Skeletal muscle tissue (tissue), 3 donors: ENCODE measurements at regions not wholly inside any gene's neighbourhood (a gene's known extent, or its start where the extent isn't known, plus 50 kb on each side); places are given as distances from the start of the nearest gene placed in this dataset.

ENCODE experiments used
- H3K27ac ChIP-seq: one replicate; pipeline ENCODE4 v1.7.0; 2013; ENCODE audit warnings: mild to moderate bottlenecking, low read depth, low read length, inconsistent platforms
- H3K27me3 ChIP-seq, 3 donors: one replicate each; pipeline ENCODE4 v1.7.0; 2013; ENCODE audit warnings: low read length in 3 of 3; ENCODE audit not compliant: control insufficient read depth in 3 of 3, insufficient read depth in 3 of 3
- H3K36me3 ChIP-seq, 3 donors: one replicate each; pipeline ENCODE4 v1.7.0; 2013; ENCODE audit warnings: low read length in 3 of 3; ENCODE audit not compliant: control insufficient read depth in 3 of 3, insufficient read depth in 3 of 3
- H3K4me1 ChIP-seq, 3 donors: one replicate each; pipeline ENCODE4 v1.7.0; 2013; ENCODE audit warnings: low read length in 3 of 3, mild to moderate bottlenecking in 3 of 3; ENCODE audit not compliant: control insufficient read depth in 3 of 3, insufficient read depth in 3 of 3
- H3K4me3 ChIP-seq, 3 donors: one replicate each; pipeline ENCODE4 v1.7.0; 2013; ENCODE audit warnings: low read length in 3 of 3
- H3K9ac ChIP-seq, 3 donors: one replicate each; pipeline ENCODE4 v1.7.0; 2013; ENCODE audit warnings: low read length in 3 of 3, mild to moderate bottlenecking in 3 of 3, moderate library complexity in 2 of 3, low read depth in 1 of 3
- H3K9me3 ChIP-seq, 3 donors: one replicate each; pipeline ENCODE4 v1.7.0; 2013; ENCODE audit warnings: low read length in 3 of 3; ENCODE audit not compliant: control insufficient read depth in 3 of 3
- donor health status: Osteomylitis.

DNA sequence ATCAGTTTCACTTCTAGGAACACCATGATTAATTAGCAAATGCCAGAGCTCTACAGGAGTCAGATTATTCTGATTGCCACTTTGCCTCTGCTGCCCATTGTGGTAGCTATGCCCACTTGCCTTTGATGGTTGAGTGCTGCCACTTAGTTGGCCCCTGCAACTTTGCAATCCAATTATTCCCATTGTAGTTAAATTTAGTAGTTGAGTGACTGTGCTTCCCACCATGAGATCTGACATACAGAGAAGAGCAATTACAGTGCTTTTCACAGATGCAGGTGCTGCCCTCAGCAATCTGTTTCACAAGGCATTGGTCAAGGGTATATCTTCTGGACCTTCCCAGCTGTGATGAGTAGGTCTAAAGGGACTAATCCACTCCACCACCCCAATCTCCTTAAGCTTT is 468.4 kb upstream of the RGS6 start:
- H3K4me3 ChIP-seq = no peak overlapping the region
- no peaks in the 10 kb centered on the region for H3K4me1 ChIP-seq
- no peaks in the 10 kb centered on the region for H3K9me3 ChIP-seq
- no peak overlapping the region for H3K27ac ChIP-seq
- H3K9ac ChIP-seq = no peak overlapping the region
- H3K27me3 ChIP-seq = no peaks in the 10 kb centered on the region
- no peaks in the 10 kb centered on the region for H3K36me3 ChIP-seq

DNA sequence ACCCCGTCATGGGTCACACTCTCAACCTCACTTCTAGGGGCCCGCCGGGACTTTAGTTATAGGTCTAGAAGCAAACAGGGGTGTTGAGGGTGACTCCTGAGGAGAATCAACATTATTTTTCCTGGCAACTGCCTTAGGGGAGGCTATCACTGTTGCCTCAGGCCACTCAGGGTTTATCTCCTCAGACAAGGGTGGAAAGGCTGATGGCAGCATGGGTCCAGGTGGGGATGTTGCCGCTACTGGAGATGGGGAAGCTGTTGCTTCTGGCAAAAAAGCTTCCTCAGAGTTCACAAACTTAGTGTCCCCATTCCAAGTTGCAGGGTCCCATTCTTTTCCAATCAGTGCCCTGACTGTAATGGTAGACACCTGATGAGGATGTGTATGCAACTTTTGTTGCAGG is 467.4 kb upstream of the RGS6 start:
- Histone ChIP-seq H3K4me3 (no peak overlapping the region), H3K27ac (no peak overlapping the region), H3K9ac (no peak overlapping the region), H3K4me1 (no peaks in the 10 kb centered on the region), H3K9me3 (no peaks in the 10 kb centered on the region), H3K27me3 (no peaks in the 10 kb centered on the region), H3K36me3 (no peaks in the 10 kb centered on the region)

DNA sequence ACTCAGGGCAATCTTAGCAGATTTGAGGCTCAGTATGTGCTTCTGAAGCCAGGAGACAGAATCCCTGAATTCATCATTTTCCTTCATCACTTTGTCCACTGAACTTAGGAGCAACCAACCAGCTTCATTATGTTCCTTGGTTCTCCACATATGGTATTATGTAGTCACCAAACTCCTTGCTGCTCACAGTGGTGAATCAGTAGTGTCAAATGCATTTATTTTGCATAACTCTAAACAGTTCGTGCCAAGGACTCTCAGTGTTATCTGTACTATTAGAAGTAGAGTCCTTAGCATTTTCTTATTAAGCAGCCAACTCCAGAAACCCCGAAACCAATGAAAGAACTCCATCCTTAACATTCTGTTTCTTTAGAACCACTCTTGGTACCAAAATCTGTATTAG is 466.9 kb upstream of the RGS6 start:
- Histone ChIP-seq H3K27me3 (no peaks in the 10 kb centered on the region), H3K9ac (no peak overlapping the region), H3K36me3 (no peaks in the 10 kb centered on the region), H3K4me1 (no peaks in the 10 kb centered on the region), H3K9me3 (no peaks in the 10 kb centered on the region), H3K27ac (no peak overlapping the region), H3K4me3 (no peak overlapping the region)

DNA sequence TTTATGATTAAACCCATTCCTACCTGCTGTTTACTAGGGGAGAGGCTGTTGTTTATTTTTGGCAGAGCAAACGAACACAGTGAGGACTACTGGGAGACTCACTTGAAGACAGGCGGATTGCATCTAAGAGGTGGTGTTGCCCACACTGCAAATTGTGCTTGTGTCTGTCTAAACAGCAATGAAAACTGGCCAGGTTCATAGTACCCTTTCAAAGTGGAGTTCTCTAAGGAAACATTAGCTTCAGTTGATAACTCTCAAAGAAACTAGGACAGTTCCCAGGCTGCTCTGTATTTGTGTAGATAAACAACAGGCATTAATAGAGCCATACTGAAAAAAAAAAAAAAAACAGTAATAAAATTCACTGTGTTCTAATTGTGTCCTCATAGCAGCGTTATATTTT is 466.0 kb upstream of the RGS6 start:
- H3K4me3 ChIP-seq = no peak overlapping the region
- no peaks in the 10 kb centered on the region for H3K9me3 ChIP-seq
- no peak overlapping the region for H3K9ac ChIP-seq
- no peaks in the 10 kb centered on the region for H3K36me3 ChIP-seq
- H3K27ac ChIP-seq = no peak overlapping the region
- no peaks in the 10 kb centered on the region for H3K27me3 ChIP-seq
- H3K4me1 ChIP-seq = no peaks in the 10 kb centered on the region

DNA sequence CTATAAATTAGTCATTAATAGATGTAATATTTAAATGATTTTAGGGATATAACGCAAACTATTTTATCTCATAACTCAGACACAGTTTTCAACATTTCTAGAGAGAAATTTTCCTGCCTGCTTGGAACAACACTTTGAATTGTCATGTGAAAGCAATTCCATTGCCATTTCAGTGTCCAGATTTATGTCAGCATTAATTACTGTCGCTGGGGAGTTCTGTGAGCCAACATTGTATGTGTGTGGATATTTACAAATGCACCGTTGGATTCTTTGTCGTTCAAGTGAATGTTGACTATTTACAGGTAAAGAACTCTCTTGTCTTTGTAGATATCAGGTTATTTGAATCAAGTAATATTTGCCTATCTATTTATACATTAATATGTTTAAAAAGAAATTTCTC is 465.3 kb upstream of the RGS6 start:
- H3K27ac ChIP-seq = no peak overlapping the region
- H3K4me1 ChIP-seq = no peaks in the 10 kb centered on the region
- no peak overlapping the region for H3K9ac ChIP-seq
- no peaks in the 10 kb centered on the region for H3K27me3 ChIP-seq
- H3K9me3 ChIP-seq = no peaks in the 10 kb centered on the region
- H3K36me3 ChIP-seq = no peaks in the 10 kb centered on the region
- no peak overlapping the region for H3K4me3 ChIP-seq

DNA sequence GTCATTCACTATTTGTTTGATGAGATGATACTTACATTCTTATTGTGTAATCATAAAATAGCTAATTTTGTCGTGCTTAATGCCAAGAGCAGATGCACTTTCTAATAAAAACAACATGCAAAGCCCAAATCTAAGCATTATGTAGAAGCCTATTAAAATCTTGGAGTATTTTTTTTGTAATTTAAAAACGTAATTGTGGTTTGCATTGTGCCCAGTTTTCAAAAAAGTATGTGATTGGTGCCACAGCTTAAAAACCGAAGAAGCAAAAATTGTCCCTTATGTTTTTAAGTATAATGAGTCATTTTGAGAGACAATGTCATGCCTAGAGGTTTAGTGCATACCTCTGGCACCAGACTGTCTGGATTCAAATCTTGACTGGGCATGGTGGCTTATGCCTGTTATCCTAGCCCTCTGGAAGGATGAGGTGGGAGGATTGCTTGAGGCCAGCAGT is 464.8 kb upstream of the RGS6 start:
- Histone ChIP-seq H3K27ac (no peak overlapping the region), H3K27me3 (no peaks in the 10 kb centered on the region), H3K9ac (no peak overlapping the region), H3K9me3 (no peaks in the 10 kb centered on the region), H3K4me3 (no peak overlapping the region), H3K4me1 (no peaks in the 10 kb centered on the region), H3K36me3 (no peaks in the 10 kb centered on the region)

DNA sequence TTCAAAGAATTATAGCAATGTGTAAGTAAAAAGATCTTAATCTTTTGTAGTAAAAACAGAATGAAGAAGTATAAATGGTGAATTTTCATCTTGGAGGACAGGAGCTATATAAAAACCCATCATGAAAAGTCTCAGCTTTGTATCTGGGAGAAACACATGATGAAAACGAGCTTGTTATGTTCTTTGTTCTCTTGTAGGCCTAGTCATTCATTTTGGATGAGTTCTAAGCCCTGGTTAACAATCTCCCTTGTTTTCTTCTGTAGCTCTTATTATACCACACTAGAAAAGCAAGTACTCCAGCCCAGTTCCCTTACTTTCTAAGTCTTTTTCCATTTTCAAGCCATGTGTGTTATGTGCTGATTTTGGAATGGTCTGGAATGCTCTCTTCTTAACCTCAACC is 463.5 kb upstream of the RGS6 start:
- H3K27me3 ChIP-seq = no peaks in the 10 kb centered on the region
- no peak overlapping the region for H3K9ac ChIP-seq
- no peaks in the 10 kb centered on the region for H3K9me3 ChIP-seq
- H3K27ac ChIP-seq = no peak overlapping the region
- H3K4me3 ChIP-seq = no peak overlapping the region
- no peaks in the 10 kb centered on the region for H3K4me1 ChIP-seq
- H3K36me3 ChIP-seq = no peaks in the 10 kb centered on the region

DNA sequence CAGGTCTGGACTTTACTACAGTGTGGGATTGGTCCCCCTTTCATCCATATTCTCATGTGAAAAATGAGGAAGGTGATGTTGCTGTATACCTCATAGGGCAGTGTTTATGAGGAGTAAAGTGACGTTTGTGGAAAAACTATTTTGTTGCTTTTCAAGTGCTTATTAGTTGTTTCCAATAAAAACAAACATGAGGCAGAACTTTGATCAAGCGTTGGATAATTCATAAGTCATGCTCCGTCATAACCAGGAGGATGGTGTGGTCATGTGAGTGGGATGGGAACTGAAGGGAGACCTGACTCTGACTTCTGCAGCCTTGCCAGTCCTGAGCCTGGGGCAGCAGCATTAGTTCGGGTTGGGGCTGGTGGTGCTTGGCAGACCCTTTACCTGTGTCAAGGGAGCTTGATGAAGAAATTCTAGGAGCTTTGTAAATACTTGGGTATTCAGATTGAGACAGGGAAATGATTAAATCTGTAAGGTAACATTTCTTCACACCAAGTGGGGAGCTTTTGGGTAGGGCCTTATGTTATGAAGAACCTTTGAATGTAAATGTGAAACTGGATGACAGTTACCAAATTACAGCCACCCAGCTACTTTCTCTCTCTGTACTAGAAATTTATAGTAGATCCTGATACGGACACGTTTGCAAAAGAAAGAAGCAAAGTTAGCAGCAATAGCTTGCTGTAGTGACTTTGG is 462.4 kb upstream of the RGS6 start:
- Histone ChIP-seq H3K9ac (no peak overlapping the region), H3K27me3 (no peaks in the 10 kb centered on the region), H3K27ac (no peak overlapping the region), H3K4me3 (no peak overlapping the region), H3K4me1 (peaks cover 0 to 3% (median 0%) of the 10 kb centered on the region in 3 donors), H3K36me3 (no peaks in the 10 kb centered on the region), H3K9me3 (no peaks in the 10 kb centered on the region)

DNA sequence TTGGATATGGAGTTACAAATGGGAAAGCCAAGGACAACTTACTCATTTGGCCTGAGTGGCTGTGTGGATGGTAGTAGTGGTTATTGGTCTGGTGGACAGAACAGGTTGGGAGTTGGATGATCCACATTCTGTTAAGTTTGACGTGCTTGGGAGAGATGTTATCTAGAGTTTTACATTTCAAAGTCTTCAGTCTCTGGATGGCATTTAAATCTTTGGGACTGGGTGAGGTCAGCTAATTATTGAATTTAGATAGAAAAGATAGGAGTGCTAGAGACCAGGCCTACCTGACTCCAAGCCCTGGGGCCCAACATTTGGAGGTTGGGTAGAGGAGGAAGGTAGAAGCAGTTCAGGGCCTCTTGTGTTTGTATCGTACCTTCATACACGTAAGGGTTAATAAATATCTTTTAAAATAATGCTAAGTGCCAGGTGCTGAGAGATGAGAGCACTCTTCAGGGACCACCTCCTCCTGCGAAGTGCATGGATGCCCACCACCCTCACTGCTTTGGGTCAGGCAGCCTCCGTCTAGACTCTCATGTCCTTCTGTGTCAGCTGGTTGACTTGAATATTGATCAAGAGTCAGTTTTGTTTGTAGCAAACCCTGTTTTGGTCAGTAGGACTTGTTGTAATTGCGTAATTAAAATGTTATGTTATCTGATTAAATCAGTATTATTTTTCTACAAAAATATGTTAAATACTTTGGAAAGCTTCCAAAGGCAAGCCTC is 460.4 kb upstream of the RGS6 start:
- Histone ChIP-seq H3K27me3 (no peaks in the 10 kb centered on the region), H3K36me3 (no peaks in the 10 kb centered on the region), H3K9ac (no peak overlapping the region), H3K27ac (no peak overlapping the region), H3K9me3 (no peaks in the 10 kb centered on the region), H3K4me1 (peaks cover 0 to 3% (median 0%) of the 10 kb centered on the region in 3 donors), H3K4me3 (no peak overlapping the region)
